Thoracic aorta (tissue), 2 donors: ENCODE measurements at regions not wholly inside any gene's neighbourhood (a gene's known extent, or its start where the extent isn't known, plus 50 kb on each side); places are given as distances from the start of the nearest gene placed in this dataset.
A peak's percentile ranks its signal among the peaks of the same experiment; 100 is the strongest.

ENCODE experiments used
- ATAC-seq: fragments of 150-250 bp; one replicate; pipeline ENCODE4 v1.8.0; 2017; ENCODE audit warnings: low read depth; ENCODE audit not compliant: insufficient number of reproducible peaks, low FRiP score
- DNase-seq: peaks from one replicate; pipeline ENCODE4 v3.0.0-alpha.2; 2020; ENCODE audit warnings: low spot score
- H3K27ac ChIP-seq, 2 donors: fragments of 200-600 bp; sonication (generic); 1 replicate in 1 of 2; 2 replicates in 1 of 2; pipeline ENCODE4 v1.5.1; 2016; ENCODE audit warnings: mild to moderate bottlenecking in 2 of 2, moderate library complexity in 2 of 2
- H3K27me3 ChIP-seq: fragments of 200-600 bp; sonication (generic); replicated peaks from 2 replicates; pipeline ENCODE4 v1.6.0; 2016; ENCODE audit warnings: mild to moderate bottlenecking; ENCODE audit not compliant: insufficient read depth
- H3K36me3 ChIP-seq: fragments of 200-600 bp; sonication (generic); one replicate; pipeline ENCODE4 v1.5.1; 2016
- H3K4me1 ChIP-seq, 2 donors: fragments of 200-600 bp; sonication (generic); 1 replicate in 1 of 2; 2 replicates in 1 of 2; pipeline versions ENCODE4 v1.5.1 to v1.6.0; 2016; ENCODE audit warnings: low read depth in 2 of 2, mild to moderate bottlenecking in 1 of 2; ENCODE audit not compliant: control insufficient read depth in 1 of 2
- H3K4me3 ChIP-seq: fragments of 200-600 bp; sonication (generic); 2 replicates; pipeline ENCODE4 v1.5.1; 2016; ENCODE audit warnings: mild to moderate bottlenecking
- H3K9me3 ChIP-seq: fragments of 200-600 bp; sonication (generic); 2 replicates; pipeline ENCODE4 v1.5.1; 2016
- CTCF ChIP-seq: fragments of 200-600 bp; sonication (generic); IDR thresholded peaks from one replicate; pipeline ENCODE4 v1.5.1; 2019; ENCODE audit warnings: antibody characterized with exemption

GRCh38 chr12:22740656-22741355 lies 115.8 kb downstream of the ETNK1 start:
- Histone ChIP-seq H3K4me1 (peaks cover 9 to 24% of the 10 kb centered on the region in 2 donors), H3K36me3 (no peaks in the 10 kb centered on the region)
- ATAC-seq = no peak

GRCh38 chr12:22743700-22744099 lies 118.7 kb downstream of the ETNK1 start:
- Histone ChIP-seq H3K4me3 (no peak overlapping the region), H3K9me3 (no peaks in the 10 kb centered on the region), H3K27ac (no peak overlapping the region), H3K4me1 (peaks cover 9 to 26% of the 10 kb centered on the region in 2 donors), H3K27me3 (no peaks in the 10 kb centered on the region), H3K36me3 (no peaks in the 10 kb centered on the region)
- DNase-seq (no peak), ATAC-seq (no peak)
- no peak for TF ChIP-seq CTCF

More at GRCh38 chr12:22740656-22741355, 115.8 kb downstream of the ETNK1 start:
- DNase-seq = no peak
- no peak for TF ChIP-seq CTCF
- Histone ChIP-seq H3K27me3 (no peaks in the 10 kb centered on the region), H3K27ac (no peak overlapping the region), H3K9me3 (no peaks in the 10 kb centered on the region), H3K4me3 (no peak overlapping the region)

GRCh38 chr12:22744197-22744596 lies 119.2 kb downstream of the ETNK1 start:
- H3K27ac ChIP-seq = no peak overlapping the region
- no peaks in the 10 kb centered on the region for H3K27me3 ChIP-seq
- H3K36me3 ChIP-seq = no peaks in the 10 kb centered on the region
- no peak overlapping the region for H3K4me3 ChIP-seq
- peaks cover 9 to 21% of the 10 kb centered on the region in 2 donors for H3K4me1 ChIP-seq
- TF ChIP-seq CTCF = no peak
- no peak for ATAC-seq
- H3K9me3 ChIP-seq = no peaks in the 10 kb centered on the region
- no peak for DNase-seq

GRCh38 chr12:22746720-22747119 lies 121.7 kb downstream of the ETNK1 start:
- no peak for DNase-seq
- Histone ChIP-seq H3K27ac (no peak overlapping the region), H3K9me3 (no peaks in the 10 kb centered on the region)

GRCh38 chr12:22755629-22756028 lies 130.7 kb downstream of the ETNK1 start:
- DNase-seq (no peak), ATAC-seq (no peak)
- no peaks in the 10 kb centered on the region for H3K36me3 ChIP-seq
- TF ChIP-seq CTCF = no peak
- no peak overlapping the region for H3K4me3 ChIP-seq
- no peaks in the 10 kb centered on the region for H3K9me3 ChIP-seq
- H3K27me3 ChIP-seq = no peaks in the 10 kb centered on the region
- H3K27ac ChIP-seq = peak overlapping the region in 1 of 2 donors; percentile 52
- H3K4me1 ChIP-seq = peaks cover 18 to 31% of the 10 kb centered on the region in 2 donors

More at GRCh38 chr12:22746720-22747119, 121.7 kb downstream of the ETNK1 start:
- TF ChIP-seq CTCF = no peak
- H3K4me3 ChIP-seq = no peak overlapping the region
- peaks cover 9 to 19% of the 10 kb centered on the region in 2 donors for H3K4me1 ChIP-seq
- ATAC-seq = no peak
- H3K27me3 ChIP-seq = no peaks in the 10 kb centered on the region
- H3K36me3 ChIP-seq = no peaks in the 10 kb centered on the region
